ENCODE measurements at regions not wholly inside any gene's neighbourhood (a gene's known extent, or its start where the extent isn't known, plus 50 kb on each side); places are given as distances from the start of the nearest gene placed in this dataset.

- no peak for DNase-seq
Observed at GRCh38 chr3:187931101-187931500, 185.8 kb upstream of the BCL6 start.

GRCh38 chr3:187931770-187932278 lies 186.6 kb upstream of the BCL6 start:
- no peak for DNase-seq

- DNase-seq: no peak
Observed at GRCh38 chr3:187932530-187932929, 187.3 kb upstream of the BCL6 start.

DNA sequence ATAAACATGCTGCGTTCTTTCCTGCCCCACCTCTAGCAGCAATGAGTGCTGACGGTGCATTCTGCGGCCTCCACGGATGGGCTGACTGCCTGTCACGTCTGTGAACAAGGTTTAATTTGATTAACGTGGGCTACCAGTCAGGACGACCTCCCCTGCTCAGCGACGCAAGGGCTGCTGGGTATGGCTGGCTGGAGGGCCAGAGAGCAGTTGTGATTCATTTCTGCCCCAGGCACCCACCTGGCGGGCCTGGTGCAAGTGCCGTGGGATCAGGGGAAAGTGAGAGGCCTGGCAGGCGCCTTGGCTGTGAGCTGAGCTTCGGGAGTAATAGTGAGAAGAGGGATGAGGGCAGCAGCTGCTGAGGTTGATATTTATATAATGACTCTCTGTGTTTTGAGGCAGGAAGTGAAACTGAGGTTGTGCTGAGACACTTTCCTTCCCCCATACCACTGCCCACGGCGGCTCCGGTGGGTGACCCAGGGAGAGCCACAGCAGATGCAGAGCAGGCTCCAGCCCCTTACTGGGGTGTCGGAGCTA lies 190.4 kb upstream of the BCL6 start:
- DNase-seq: no peak

DNA sequence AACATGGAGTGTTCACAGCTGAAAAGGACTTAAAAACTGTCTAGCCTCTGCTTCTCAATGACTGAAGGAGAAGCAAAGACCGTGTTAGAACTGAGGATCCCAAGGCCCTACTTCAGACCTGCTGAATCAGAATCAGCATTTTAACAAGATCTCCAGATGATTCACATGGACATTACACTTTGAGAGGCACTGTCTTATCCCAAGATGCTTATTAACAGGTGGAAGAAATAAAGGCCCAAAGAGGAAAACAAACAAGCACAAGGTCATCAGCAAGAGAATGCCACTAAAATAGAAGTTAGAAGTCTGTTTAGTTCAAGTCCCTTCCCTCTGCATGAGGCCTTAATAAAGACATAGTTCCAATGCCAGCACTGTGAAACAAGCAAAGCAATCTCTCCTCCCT lies 191.4 kb upstream of the BCL6 start:
- DNase-seq: no peak

- DNase-seq: no peak
Observed at GRCh38 chr3:187939891-187940290, 194.6 kb upstream of the BCL6 start.

GRCh38 chr3:187941135-187941847 lies 196.0 kb upstream of the BCL6 start:
- no peak for DNase-seq

DNA sequence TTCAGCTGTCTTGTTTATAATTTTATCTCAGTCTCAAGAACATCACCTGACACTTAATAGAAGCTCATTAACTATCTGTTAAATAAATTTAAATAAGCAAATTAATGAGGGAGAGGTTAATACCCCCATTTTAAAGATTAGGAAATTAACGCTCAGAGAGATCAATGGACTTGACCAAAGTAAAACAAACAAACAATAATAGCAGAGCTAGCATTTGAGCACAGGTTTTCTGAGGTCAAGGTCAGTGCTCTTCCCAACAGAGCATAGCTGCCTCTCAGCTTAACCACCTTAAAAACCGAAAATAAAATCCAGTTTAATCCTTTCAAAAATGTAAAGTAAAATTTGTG lies 196.6 kb upstream of the BCL6 start:
- DNase-seq: no peak

DNA sequence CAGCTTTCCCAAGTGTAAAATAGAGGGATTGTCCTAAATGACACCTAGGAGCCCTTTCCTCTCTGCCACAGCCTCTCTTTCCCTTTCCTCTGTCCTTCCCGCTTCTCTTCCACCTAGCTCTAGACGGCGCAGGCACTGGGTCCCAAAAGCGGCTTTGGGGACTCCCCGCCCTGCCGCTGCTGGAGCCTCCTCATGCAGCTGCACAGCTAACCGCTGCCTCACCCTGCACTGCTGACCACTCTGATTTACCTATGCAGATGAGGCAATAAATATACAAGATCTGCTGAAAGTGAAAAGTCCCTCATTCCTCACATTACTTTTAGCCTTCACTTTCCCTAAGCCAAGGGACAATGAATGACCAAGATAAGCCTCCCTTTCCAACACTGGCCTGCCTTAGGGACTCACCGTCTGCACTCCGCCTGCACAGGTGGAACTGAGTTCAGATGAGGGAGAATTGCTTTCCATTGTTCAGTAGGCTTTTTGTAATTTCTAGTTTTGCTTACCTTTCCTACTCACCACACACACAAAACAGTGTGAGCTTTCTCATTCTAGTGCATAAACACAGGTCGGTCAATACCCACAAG lies 197.5 kb upstream of the BCL6 start:
- no peak for DNase-seq

DNA sequence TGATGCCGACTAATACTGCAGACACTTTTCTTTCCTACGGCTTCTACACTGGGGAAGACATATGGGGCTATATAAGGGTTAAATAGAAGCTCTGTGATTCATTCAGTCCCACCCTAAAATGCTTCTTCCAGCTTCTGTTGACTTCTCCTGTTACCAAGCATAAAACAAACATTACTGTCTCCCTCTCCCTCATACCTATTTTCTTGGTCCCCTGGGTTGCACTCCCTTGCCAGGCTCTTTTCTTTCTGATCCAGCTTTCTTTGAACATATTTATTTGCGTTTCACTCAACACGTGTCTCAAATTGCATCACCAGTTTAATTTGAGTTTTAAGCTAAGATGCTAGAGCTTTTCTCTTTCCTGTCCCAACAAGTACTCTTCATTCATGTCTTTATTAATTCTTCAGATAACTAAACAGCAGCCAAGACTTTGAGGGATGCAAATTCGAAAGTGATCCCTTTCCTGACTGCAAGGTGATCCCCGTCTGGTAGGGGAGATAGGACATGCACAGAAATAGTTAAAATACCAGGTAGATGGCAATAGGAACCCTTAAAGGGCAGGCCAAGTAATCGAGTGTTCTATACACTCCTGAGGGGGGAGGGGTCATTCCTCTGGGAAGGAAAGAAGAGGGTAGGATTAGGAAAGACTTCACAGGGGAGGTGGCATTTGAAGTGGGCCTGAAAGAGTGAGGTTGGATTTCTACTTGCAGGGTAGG lies 198.6 kb upstream of the BCL6 start:
- no peak for DNase-seq

GRCh38 chr3:187944390-187945179 lies 199.3 kb upstream of the BCL6 start:
- no peak for DNase-seq

DNA sequence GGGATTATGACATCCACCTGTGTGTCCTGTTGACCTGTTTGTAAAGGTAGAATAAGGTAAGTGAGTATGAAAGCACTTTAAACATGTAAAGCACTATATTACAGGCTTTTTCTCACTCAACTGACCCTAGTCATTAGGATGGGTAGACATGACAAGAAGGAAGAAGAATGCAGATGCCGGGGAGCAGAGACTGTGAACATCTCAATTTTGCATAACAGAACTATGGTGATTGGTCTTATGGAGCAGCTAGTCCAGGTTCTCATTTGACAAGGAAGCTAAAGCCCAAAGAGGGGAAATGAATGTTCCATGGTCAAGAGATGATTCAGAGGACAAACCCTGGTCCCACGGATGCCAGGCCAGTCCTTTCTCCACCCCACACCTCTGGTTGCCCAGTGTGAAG lies 200.1 kb upstream of the BCL6 start:
- no peak for DNase-seq

GRCh38 chr3:187946163-187946691 lies 201.0 kb upstream of the BCL6 start:
- DNase-seq: no peak

DNA sequence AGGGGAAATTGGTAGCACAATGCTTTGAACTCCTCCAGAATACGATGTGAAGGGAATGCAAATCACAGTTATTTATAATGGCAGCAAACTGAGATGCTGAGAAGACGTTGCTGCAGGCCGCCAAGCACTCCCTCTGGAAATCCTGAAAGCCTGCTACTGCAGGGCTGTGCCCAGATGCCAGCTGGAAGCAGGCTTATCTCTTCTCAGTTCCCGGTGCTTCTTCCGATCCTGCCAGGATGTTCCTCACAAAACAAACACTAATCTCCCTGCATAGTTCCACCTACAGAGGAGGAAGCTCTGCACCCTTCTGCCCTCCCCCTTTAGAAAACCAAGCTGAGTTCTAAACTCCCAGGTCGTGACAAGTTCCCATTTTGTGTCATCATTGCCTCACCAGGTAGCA lies 201.7 kb upstream of the BCL6 start:
- no peak for DNase-seq

- no peak for DNase-seq
Observed at GRCh38 chr3:187947927-187948682, 202.8 kb upstream of the BCL6 start.

DNA sequence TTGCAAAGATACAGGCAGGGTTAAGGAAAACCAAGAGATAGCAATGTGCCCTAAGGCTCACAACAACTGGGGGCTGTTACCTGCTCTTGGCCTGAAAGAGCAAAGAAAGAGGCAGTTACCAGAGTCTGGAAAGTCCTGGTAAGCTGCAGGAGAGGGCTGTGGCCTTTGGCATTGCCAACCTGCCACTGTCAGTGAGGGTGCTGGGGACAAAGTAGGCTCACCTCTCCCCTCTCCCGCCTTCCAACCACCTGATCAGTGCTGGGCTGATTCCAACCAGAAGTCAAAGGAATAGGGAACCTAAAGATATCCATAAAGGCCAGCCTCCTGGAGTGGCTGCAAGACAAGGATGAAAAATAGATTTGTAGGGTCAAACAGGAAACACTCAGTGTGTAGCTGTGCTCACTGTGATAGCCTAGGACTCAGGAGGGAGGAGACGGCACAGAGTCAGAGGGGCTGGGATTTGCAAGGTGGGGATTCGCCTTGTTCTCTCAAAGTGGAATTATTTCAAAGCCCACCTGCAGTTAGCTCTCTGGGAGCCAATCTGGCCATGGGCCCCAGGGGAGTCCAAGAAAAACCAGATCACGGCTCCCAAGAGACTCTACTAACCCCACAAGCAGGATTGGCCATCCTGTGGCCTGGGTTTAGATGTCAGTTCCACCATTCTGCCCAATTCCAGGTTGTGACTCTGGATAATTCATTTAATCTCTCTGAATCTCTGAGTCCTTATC lies 204.0 kb upstream of the BCL6 start:
- no peak for DNase-seq

- DNase-seq: no peak
Observed at GRCh38 chr3:187950671-187951070, 203.3 kb upstream of the LPP start.

DNA sequence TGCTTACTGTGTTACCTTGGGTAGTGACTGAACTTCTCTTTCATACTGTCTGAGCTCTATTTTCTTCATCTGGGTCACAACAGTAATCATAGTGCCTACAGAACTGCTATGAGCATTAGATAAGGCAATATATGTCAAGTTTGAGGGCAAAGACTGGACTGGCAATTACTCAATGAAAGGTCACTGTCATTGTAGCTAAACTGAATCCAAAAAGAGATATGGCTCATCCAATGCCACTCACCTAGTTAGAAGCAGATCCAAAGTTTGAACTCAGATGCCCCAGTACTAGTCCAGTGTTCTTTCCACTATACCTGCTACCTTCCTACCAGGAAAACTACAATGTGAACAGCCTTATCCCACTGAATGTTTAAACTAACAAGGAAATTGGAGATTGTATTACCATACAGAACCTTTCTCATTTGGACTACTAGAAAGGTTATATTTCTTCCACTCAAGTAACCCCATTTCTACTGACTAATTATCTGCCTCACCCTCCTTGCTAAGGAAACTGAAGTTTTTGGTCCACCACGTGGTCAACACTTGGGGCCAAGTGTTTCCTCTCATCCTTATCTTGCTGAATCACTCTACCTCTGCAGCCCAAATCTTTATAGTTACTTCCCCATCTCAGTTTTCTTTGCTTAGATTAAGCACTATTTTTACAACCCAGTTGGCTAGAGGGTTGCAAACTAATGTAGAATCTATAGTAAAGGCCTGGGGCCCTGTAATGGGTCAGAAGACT lies 202.3 kb upstream of the LPP start:
- no peak for DNase-seq

DNA sequence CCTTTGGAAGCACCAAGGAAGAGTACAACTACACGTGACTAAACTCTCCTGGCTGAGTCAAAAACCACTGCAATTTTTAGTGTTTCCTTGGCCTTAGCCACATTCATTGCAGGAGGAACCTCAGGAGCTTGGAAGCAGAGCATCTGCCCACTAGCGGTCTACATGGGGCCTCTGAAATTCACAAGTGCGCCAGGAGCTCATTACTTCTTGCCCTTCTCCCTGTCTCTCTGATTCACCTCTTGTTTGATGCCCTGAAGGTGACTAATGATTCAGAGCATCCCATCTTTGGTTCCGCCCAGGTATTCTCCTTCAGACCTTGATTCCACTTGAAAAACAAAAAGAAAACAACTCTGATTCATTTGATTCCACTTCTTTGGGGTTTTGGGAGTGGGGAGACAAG lies 201.1 kb upstream of the LPP start:
- DNase-seq: no peak

- DNase-seq: no peak
Observed at GRCh38 chr3:187954516-187954872, 199.5 kb upstream of the LPP start.
